Fibroblast of villous mesenchyme (primary cell): ENCODE measurements at regions not wholly inside any gene's neighbourhood (a gene's known extent, or its start where the extent isn't known, plus 50 kb on each side); places are given as distances from the start of the nearest gene placed in this dataset.

Experiments used
- DNase-seq: peaks from one replicate; pipeline ENCODE4 v3.0.0-alpha.2; 2010; ENCODE audit warnings: low read depth
- H3K4me3 ChIP-seq: 2 replicates; pipeline ENCODE4 v1.5.1; 2011; ENCODE audit warnings: low read depth, mild to moderate bottlenecking, low read length
- TF ChIP-seq, protein P1 (sequence below): IDR thresholded peaks from 2 replicates; pipeline ENCODE4 v1.5.1; 2012; ENCODE audit warnings: low read depth, mild to moderate bottlenecking, low read length; ENCODE audit not compliant: insufficient read depth

DNA sequence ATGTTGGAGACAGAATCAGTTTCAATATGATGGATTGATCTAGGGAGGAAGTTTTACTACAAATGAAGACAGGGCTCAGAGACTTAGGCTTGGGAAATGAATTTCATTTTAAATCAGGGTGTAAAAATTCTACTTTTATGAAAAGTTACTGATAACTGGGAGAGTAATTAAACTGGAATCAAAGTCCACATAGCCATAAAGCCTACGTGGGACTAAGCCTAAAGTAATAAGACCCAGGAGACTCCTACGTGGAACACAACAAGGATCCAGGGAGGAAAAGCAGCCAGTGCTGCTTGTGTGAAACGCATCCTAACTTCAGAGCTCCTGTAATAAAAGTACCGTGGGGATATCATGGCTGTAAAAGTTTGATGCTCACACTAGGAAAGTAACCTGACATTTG, 152.0 kb upstream of the MYO16 start:
- no peak for DNase-seq
- H3K4me3 ChIP-seq: no peak overlapping the region
- TF ChIP-seq, protein P1, sequence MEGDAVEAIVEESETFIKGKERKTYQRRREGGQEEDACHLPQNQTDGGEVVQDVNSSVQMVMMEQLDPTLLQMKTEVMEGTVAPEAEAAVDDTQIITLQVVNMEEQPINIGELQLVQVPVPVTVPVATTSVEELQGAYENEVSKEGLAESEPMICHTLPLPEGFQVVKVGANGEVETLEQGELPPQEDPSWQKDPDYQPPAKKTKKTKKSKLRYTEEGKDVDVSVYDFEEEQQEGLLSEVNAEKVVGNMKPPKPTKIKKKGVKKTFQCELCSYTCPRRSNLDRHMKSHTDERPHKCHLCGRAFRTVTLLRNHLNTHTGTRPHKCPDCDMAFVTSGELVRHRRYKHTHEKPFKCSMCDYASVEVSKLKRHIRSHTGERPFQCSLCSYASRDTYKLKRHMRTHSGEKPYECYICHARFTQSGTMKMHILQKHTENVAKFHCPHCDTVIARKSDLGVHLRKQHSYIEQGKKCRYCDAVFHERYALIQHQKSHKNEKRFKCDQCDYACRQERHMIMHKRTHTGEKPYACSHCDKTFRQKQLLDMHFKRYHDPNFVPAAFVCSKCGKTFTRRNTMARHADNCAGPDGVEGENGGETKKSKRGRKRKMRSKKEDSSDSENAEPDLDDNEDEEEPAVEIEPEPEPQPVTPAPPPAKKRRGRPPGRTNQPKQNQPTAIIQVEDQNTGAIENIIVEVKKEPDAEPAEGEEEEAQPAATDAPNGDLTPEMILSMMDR: no peak

DNA sequence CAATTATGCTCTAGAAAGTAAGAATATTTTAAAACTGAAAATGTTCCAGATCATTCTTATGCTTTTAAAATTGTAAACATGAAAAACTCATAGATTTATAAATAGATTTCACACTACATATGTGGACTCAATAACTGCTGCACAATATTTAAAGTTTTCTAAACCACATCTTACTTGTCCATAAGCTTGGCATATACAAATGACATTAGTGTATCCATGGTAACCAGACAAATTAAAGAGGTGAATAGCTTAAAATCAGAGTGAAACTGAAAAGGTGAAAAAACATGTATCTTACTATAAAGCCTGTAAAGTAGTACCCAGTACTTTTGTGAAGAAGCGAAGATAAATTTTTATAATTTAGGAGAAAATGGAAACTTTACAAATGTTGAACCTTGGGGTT, 151.2 kb upstream of the MYO16 start:
- no peak for DNase-seq
- H3K4me3 ChIP-seq: no peak overlapping the region
- TF ChIP-seq, protein P1: no peak

DNA sequence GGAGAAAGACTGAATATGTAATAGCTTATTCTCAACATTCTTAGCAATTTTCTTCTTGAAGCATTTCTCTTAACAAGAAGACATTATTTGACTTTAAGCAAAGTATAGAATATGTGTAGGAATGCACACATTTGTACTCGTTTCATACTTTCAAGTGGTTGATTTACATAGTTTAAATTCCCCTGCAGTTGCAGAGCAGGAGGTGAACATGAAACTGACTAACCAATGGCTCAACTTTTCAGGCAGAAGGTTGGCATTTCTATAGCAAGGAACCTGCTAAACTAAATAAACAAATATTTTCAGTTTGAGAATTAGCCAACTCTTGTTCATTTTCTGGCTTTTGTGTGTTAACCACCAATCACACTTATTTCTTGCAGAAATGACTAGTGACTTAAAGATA, 145.4 kb upstream of the MYO16 start:
- DNase-seq: no peak
- TF ChIP-seq, protein P1: no peak
- no peak overlapping the region for H3K4me3 ChIP-seq

DNA sequence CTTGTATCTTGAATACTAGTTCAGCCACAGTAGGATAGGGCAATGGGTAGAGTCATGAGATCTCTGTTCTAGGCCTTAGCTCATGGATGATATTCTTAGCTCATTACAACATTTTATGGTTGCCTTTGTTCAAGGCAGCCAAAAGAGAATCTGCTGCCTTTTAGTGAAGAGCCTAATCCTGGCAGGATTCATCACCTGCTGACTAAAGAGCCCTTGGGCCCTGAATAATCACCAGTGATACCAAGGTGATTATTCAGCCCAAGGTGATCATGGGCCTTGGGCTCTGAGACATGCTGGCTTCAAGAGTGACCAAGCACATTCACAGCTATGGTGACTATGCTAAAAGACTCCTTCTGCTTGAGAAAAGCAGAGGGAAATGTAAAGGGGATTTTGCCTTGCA, 143.3 kb upstream of the MYO16 start:
- DNase-seq: no peak
- no peak overlapping the region for H3K4me3 ChIP-seq
- TF ChIP-seq, protein P1: no peak

DNA sequence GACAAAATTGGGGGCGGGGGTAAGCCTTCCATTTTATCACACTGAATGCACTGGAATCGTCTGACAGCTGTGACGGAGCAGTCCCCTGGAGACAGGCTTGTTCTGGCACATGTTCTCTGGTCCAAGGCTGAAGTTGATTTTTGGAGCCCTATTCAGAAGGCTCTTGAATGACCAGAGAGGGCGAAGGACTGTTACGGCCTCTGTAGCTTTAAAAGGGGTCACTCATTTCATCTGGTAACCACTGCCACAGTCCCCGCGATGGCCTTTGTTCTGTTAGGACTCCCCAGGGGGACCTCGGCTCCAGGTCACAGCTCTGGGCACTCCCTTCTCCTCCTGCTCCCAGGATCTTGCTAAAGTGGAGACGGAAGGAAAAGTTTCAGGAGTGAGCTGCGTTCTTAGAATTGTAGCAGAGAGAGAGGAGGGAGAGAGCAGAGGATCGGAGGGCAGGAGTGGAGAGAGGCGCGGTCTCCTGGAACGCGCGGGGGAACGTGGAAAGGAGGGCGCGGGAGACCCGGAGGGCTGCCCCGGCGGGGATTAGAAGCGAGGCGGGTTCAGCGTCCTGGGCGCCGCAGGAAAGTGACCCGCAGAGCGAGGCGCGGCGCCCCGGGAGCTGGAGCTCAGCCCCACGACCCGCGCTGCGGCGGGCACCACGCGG, 134.3 kb upstream of the MYO16 start:
- TF ChIP-seq, protein P1: no peak
- no peak overlapping the region for H3K4me3 ChIP-seq
- no peak for DNase-seq

DNA sequence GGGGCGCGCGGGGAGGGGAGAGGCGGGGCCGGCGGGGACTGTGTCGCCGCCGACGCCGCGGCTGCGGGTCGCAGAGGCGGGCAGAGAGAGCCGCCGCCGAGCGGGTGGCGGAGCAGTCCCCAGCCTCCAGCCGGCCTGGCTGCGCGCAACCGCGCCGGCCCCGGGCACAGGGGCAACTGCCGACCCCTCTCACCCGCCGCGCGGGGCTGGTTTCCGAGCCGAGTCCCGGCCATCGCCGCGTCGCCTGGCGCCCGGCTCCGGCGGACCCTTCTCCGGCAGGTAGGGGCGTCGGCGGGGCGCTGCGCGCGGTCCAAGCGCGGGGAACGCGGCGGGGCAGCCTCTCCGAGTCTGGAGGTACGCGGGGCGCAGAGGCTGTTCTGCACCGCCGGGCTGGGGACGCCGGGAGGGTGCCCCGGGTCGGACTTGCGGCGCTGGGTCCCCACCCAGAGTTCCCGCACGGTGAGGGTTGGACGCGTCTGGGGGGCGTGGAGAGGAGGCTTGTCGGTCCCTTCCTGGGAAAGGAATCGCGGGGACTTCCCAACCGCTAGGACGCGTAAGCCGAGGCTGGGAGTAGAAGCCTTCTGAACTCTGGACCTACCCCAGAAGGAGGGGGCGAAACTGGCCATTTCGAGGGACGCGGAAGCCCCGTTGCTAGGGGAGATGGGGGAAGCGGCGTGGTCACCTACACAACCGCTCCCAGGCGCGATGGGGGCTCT, 133.6 kb upstream of the MYO16 start:
- TF ChIP-seq, protein P1: no peak
- H3K4me3 ChIP-seq: no peak overlapping the region
- DNase-seq: no peak
